RWPE2 (cell line): ENCODE measurements at regions not wholly inside any gene's neighbourhood (a gene's known extent, or its start where the extent isn't known, plus 50 kb on each side); places are given as distances from the start of the nearest gene placed in this dataset.
"Not testable (repeated sequence)": the region's sequence is repeated elsewhere in the genome, so short reads cannot be mapped to it uniquely, and the experiment has no call there.

ENCODE experiments used
- ATAC-seq: fragments of 200-7000 bp; cut with Tn5 transposase; 3 replicates; pipeline ENCODE4 v1.9.1; 2021; ENCODE audit warnings: low read depth
- DNase-seq: peaks from one replicate; pipeline ENCODE4 v3.0.0-alpha.2; 2020; ENCODE audit warnings: low spot score
- H3K27ac ChIP-seq: fragments of 450-650 bp; 2 replicates; pipeline ENCODE4 v1.5.1; 2017; ENCODE audit warnings: mild to moderate bottlenecking; ENCODE audit not compliant: poor library complexity, severe bottlenecking
- H3K27me3 ChIP-seq: fragments of 250-450 bp; sonication (Bioruptor Pico); 2 replicates; pipeline ENCODE4 v1.5.1; 2021; ENCODE audit warnings: mild to moderate bottlenecking, moderate library complexity; ENCODE audit not compliant: insufficient read depth, poor library complexity, severe bottlenecking
- H3K36me3 ChIP-seq: fragments of 250-450 bp; sonication (Bioruptor Pico); 2 replicates; pipeline ENCODE4 v1.5.1; 2020; ENCODE audit warnings: low read depth, mild to moderate bottlenecking, moderate library complexity
- H3K4me1 ChIP-seq: fragments of 250-450 bp; sonication (Bioruptor Pico); 2 replicates; pipeline ENCODE4 v1.5.1; 2021; ENCODE audit warnings: mild to moderate bottlenecking, moderate library complexity; ENCODE audit not compliant: insufficient read depth, poor library complexity, severe bottlenecking
- H3K4me3 ChIP-seq: fragments of 250-450 bp; sonication (Bioruptor Pico); 2 replicates; pipeline ENCODE4 v1.5.1; 2021; ENCODE audit warnings: mild to moderate bottlenecking, moderate library complexity; ENCODE audit not compliant: severe bottlenecking
- H3K9me3 ChIP-seq: fragments of 250-450 bp; sonication (Bioruptor Pico); 2 replicates; pipeline ENCODE4 v1.5.1; 2021; ENCODE audit warnings: mild to moderate bottlenecking, moderate library complexity; ENCODE audit not compliant: severe bottlenecking
- TF ChIP-seq, protein P1 (sequence below): fragments of 450-650 bp; IDR thresholded peaks from one replicate; pipeline ENCODE4 v1.5.1; 2017; ENCODE audit warnings: mild to moderate bottlenecking, moderate library complexity; ENCODE audit not compliant: poor library complexity, severe bottlenecking

DNA sequence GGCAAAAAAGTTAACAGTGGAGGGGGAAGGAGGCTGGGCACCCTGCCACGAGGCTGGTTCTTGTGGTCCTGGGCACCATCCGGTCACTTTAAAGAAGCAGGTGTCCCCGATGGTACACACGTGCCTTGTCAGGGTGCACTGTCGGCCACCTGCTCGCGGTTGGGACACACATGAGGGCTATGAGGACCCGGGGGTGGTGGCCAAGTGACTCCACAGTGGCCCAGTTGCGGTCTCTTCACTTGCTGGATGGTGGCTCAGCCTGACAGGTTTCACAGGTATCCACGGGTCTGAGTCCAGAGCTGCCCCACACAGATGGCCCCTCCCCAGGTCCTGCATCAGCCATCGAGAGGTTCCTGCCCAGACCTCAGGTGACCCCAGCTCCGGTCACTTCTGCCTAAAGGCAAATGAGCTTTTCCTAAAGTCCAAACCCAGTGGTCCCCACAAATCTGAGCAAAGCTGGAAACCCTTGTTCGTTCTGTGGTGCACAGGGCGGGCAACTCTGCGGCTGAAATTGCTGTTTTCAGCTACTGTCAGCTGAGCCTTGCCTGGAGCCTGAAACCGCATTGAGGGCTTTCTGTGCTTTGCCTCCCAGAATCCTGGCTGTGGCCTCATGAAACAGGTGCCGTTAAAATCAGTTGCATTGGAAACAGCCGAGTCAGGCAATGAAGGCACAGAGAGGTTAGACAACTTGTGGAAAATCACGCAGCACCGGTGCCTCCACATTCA lies 144.0 kb downstream of the LAT start:
- not testable (repeated sequence) for ATAC-seq, H3K36me3 ChIP-seq, H3K4me3 ChIP-seq, H3K27me3 ChIP-seq, H3K4me1 ChIP-seq, H3K27ac ChIP-seq, H3K9me3 ChIP-seq
- DNase-seq, result peak; percentile 40

DNA sequence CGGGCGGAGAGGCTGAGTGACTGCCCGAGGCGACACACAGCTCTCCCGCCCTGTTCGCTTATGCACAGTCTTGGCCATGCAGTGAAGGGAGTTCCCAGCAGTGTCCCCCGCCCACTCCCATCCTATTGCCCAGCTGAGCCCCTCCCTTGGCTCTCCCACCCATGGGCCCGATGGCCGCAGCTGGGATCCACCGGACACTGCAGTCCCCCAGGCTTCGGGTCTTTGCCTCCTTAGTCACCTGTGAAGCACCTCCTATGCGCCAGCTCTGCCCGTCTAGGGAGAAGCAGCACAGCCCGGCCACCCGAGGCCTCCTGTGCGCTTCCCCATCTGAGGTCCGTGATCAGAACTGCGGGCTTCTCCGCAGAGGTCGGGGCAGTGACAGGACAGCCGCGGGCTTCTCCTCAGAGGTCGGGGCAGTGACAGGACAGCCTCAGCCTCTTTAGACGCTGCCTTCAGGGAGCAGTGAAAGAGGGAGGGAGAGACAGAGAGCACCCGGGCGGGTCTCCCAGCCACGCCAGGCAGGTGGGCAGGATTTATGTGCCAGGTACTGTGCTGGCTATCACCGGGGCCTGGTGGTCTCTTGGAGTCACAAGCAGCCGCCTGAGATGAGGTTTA lies 143.1 kb downstream of the LAT start:
- peak; percentile 42 for DNase-seq
- not testable (repeated sequence) for H3K9me3 ChIP-seq, H3K27ac ChIP-seq, ATAC-seq, H3K4me1 ChIP-seq, H3K4me3 ChIP-seq, H3K27me3 ChIP-seq, H3K36me3 ChIP-seq

DNA sequence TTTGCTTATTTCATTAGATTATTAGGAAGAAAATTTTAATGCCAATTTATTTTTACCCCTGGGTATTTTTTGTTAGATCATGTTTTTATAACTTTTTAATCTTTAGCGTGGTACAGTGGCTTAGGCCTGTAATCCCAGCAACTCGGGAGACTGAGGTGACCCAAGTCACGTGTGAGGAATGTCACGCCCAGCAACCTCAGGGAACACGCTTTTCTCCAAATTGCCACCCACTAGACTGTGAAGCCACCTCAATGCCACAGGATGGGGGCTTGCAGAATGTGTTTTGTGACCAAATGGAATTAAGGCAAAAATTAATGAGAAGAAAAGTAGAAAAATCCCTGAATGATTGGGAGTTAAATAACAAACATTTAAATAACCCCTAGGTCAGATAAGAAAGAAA lies 141.8 kb downstream of the LAT start:
- Histone ChIP-seq H3K27ac (no peak overlapping the region), H3K4me1 (no peaks in the 10 kb centered on the region), H3K4me3 (no peak overlapping the region), H3K9me3 (no peaks in the 10 kb centered on the region), H3K36me3 (no peaks in the 10 kb centered on the region), H3K27me3 (no peaks in the 10 kb centered on the region)
- TF ChIP-seq, protein P1, sequence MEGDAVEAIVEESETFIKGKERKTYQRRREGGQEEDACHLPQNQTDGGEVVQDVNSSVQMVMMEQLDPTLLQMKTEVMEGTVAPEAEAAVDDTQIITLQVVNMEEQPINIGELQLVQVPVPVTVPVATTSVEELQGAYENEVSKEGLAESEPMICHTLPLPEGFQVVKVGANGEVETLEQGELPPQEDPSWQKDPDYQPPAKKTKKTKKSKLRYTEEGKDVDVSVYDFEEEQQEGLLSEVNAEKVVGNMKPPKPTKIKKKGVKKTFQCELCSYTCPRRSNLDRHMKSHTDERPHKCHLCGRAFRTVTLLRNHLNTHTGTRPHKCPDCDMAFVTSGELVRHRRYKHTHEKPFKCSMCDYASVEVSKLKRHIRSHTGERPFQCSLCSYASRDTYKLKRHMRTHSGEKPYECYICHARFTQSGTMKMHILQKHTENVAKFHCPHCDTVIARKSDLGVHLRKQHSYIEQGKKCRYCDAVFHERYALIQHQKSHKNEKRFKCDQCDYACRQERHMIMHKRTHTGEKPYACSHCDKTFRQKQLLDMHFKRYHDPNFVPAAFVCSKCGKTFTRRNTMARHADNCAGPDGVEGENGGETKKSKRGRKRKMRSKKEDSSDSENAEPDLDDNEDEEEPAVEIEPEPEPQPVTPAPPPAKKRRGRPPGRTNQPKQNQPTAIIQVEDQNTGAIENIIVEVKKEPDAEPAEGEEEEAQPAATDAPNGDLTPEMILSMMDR, result no peak
- no peak for ATAC-seq
- no peak for DNase-seq

DNA sequence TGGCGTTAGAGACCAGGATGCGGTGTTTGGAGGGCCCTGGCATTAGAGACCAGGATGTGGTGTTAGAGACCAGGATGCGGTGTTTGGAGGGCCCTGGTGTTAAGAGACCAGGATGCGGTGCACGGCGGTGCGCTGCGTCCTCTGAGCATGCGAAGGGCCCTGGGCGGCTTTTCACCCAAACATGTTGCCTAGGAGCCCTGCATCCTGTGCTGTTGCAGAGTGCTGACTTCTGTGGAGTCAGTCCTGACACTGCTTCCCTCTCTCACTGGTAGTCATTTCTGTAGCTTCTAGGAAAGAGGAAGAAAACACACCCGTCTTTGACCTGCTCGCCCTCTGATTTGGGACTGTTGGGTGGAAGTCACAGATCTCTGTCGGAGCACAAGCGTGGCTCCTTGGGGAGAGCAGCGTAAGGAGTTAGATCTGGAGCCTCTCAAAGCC lies 141.2 kb downstream of the LAT start:
- TF ChIP-seq, protein P1, result no peak

DNA sequence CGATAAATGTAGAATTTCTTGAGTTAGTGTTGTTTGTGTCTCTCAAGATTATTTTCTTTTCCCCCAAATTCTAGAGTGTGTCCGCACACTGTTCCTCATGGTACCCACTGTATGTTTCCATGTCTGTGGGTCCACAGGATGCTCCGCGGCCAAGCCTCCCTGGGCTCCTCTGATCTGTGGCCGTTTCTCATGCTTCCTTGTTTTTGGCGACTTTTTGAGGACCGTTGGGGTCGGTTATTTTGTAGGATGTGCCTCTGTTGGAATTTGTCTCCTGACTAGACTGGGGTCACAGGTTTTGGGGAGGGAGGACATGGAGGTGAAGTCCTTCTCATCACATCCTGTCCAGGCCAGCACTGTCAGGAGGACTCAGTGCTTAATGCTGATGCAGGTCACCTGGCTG lies 140.0 kb downstream of the LAT start:
- Histone ChIP-seq H3K4me1 (no peaks in the 10 kb centered on the region), H3K27me3 (no peaks in the 10 kb centered on the region), H3K4me3 (no peak overlapping the region), H3K9me3 (no peaks in the 10 kb centered on the region), H3K27ac (no peak overlapping the region), H3K36me3 (no peaks in the 10 kb centered on the region)
- no peak for DNase-seq
- TF ChIP-seq, protein P1, result no peak
- no peak for ATAC-seq

More for the DNA sequence above, 141.2 kb downstream of the LAT start:
- H3K27me3 ChIP-seq, result no peaks in the 10 kb centered on the region
- H3K27ac ChIP-seq, result no peak overlapping the region
- no peaks in the 10 kb centered on the region for H3K36me3 ChIP-seq
- no peaks in the 10 kb centered on the region for H3K9me3 ChIP-seq
- H3K4me3 ChIP-seq, result no peak overlapping the region
- DNase-seq (no peak), ATAC-seq (no peak)
- no peaks in the 10 kb centered on the region for H3K4me1 ChIP-seq

DNA sequence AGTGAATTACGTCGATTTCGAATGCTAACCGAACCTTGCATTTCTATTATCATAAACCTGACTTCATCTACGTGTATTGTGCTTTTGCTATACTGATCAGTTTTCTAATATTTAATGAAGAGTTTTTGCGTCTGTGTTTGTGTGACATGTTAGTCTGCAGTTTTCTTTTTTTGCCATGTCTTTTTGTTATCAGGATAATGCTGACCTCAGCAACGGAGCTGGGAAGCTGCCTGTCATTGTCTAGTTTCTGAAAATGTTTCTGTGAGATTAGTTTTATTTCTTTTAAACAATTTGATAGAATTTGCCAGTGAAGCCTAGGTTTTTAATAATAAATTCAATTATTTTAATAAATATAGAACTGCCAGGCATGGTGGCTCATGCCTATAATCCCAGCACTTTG lies 139.3 kb downstream of the LAT start:
- not testable (repeated sequence) for H3K27me3 ChIP-seq, H3K36me3 ChIP-seq

DNA sequence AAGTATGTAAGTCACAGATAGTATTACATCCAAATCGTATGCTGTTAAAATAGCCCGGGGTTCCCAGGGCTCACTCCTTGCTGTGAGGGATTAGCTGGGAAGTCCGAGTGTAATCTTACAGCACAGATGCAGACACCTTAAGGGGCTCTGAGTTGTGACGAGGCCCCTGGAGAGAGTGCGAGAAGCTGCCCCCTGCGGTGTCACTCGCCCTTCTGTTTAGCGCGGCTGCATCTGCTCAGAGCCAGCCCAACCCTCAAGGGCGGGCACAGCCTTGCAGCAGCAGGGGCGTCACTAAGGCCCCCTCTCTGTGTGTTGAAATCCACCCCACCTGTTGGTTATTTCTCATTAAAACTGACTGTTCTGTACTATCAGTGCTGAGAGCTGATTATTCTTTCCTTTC lies 135.8 kb downstream of the LAT start:
- H3K9me3 ChIP-seq, ATAC-seq, H3K27me3 ChIP-seq, DNase-seq, H3K4me1 ChIP-seq, H3K27ac ChIP-seq, H3K4me3 ChIP-seq, H3K36me3 ChIP-seq: not testable (repeated sequence)

More for the DNA sequence above, 139.3 kb downstream of the LAT start:
- not testable (repeated sequence) for H3K4me3 ChIP-seq, H3K27ac ChIP-seq, H3K4me1 ChIP-seq, DNase-seq, H3K9me3 ChIP-seq, ATAC-seq

DNA sequence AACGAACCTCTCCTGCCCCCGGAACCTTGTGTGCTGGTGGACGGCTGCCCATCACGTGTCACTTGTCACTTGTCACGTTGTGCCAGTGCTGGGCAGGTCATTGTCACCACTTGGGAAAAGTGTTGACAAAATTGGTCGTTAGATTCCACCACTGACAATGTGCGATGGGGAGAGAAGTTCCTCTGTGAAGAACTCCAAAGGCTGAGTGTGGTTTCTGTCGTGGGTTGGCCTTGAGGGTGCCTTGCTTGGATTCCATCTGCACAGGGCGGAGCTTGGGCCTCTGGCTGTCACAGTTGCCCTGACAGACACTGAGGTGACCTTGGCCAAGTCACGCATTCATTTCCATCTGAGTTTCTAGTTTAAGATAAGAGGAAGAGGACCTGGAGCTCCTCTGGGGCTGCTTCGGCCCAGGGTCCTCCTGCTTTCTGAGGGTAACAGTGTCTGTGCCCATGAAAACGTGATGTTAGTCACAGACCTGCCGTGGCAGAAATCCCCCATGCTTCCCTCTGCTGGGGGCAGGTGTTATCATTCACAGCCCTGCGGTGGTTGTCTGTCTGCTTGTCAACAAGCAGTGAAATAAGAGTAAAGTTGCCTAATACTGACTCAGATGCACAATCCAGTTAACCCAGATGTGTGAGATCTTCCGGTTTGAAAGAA lies 133.6 kb downstream of the LAT start:
- not testable (repeated sequence) for ATAC-seq, H3K36me3 ChIP-seq, H3K4me1 ChIP-seq, DNase-seq, H3K4me3 ChIP-seq, H3K27me3 ChIP-seq, H3K27ac ChIP-seq, H3K9me3 ChIP-seq
